A549 (cell line): ENCODE measurements at regions not wholly inside any gene's neighbourhood (a gene's known extent, or its start where the extent isn't known, plus 50 kb on each side); places are given as distances from the start of the nearest gene placed in this dataset.

ENCODE experiments used
- ATAC-seq, 2 experiments: fragments of 200-7000 bp in 1 of 2; fragments of >200 bp in 1 of 2; cut with Nextera tagmentation in 1 of 2; cut with Tn5 transposase in 1 of 2; 3 replicates each; pipeline versions ENCODE4 v1.8.0 to v1.9.1; 2018 to 2020; ENCODE audit warnings: mild to moderate bottlenecking in 1 of 2, moderate library complexity in 1 of 2
- CTCF ChIA-PET: fragments of 300-600 bp; sonication (Branson Sonifier 250); formaldehyde crosslinking; extraction: SDS; loops from one replicate; lab custom pipeline; 2021; ENCODE audit warnings: antibody characterized with exemption, inconsistent platforms; lab: Yijun Ruan, JAX
- POLR2A ChIA-PET: fragments of 350-600 bp; formaldehyde crosslinking; extraction: SDS; loops from one replicate; lab custom pipeline; 2021; ENCODE audit warnings: antibody characterized with exemption, inconsistent platforms; lab: Yijun Ruan, JAX
- DNase-seq, 2 experiments: peaks; one replicate each; pipeline versions ENCODE4 v3.0.0 to v3.0.0-alpha.2; 2011 to 2016; ENCODE audit warnings: low read depth in 1 of 2, low spot score in 1 of 2
- FAIRE-seq: peaks from 2 replicates; lab custom pipeline; 2011; peaks lifted over from hg19 to GRCh38; lab: Jason Lieb, UNC
- H3K27ac ChIP-seq, 2 experiments: fragments of >200 bp; sonication (Bioruptor Twin); formaldehyde crosslinking; 3 replicates each; pipeline ENCODE4 v1.5.1; 2016 to 2017
- H3K4me1 ChIP-seq: fragments of >200 bp; sonication (Bioruptor Twin); formaldehyde crosslinking; 3 replicates; pipeline ENCODE4 v1.6.1; 2016
- H3K4me2 ChIP-seq: fragments of >200 bp; sonication (Bioruptor Twin); formaldehyde crosslinking; 3 replicates; pipeline ENCODE4 v1.6.1; 2016
- H3K4me3 ChIP-seq: fragments of >200 bp; sonication (Bioruptor Twin); formaldehyde crosslinking; 3 replicates; pipeline ENCODE4 v1.5.1; 2016
- H3K9me3 ChIP-seq: fragments of >200 bp; sonication (Bioruptor Twin); formaldehyde crosslinking; 3 replicates; pipeline ENCODE4 v1.6.1; 2016
- BCL3 ChIP-seq: fragments of >200 bp; sonication (Bioruptor Twin); formaldehyde crosslinking; IDR thresholded peaks from 3 replicates; pipeline ENCODE4 v1.6.1; 2016
- CBX2 ChIP-seq: fragments of 200-600 bp; sonication (generic); IDR thresholded peaks from 2 replicates; pipeline ENCODE4 v1.6.1; 2016; ENCODE audit warnings: low read depth, mild to moderate bottlenecking, borderline replicate concordance
- CHD4 ChIP-seq: fragments of 200-600 bp; sonication (generic); IDR thresholded peaks from 2 replicates; pipeline ENCODE4 v1.6.1; 2016; ENCODE audit warnings: antibody characterized with exemption, mild to moderate bottlenecking, borderline replicate concordance
- FOSL2 ChIP-seq, 2 experiments: fragments of 450-650 bp in 1 of 2; fragments of >200 bp in 1 of 2; sonication (Bioruptor Twin) in 1 of 2; formaldehyde crosslinking; IDR thresholded peaks; 2 replicates each; pipeline versions ENCODE4 v1.5.0 to v1.6.1; 2016 to 2020; ENCODE audit warnings: mild to moderate bottlenecking in 1 of 2, moderate library complexity in 1 of 2
- GATA3 ChIP-seq: IDR thresholded peaks from 2 replicates; pipeline ENCODE4 v1.6.1; 2012; ENCODE audit warnings: borderline replicate concordance
- HEYL ChIP-seq: fragments of 250-450 bp; sonication (Bioruptor Pico); IDR thresholded peaks from 2 replicates; pipeline ENCODE4 v1.8.0; 2021; ENCODE audit warnings: mild to moderate bottlenecking, moderate library complexity
- HOXB5 ChIP-seq: fragments of 250-450 bp; sonication (Bioruptor Pico); IDR thresholded peaks from 2 replicates; pipeline ENCODE4 v1.5.0; 2020; ENCODE audit warnings: mild to moderate bottlenecking, moderate library complexity
- JUN ChIP-seq, 2 experiments: fragments of >200 bp; sonication (Bioruptor Twin); formaldehyde crosslinking; IDR thresholded peaks; 2 replicates in 1 of 2; 3 replicates in 1 of 2; pipeline ENCODE4 v1.6.1; 2016 to 2017
- KDM1A ChIP-seq: fragments of 200-600 bp; sonication (generic); IDR thresholded peaks from 2 replicates; pipeline ENCODE4 v1.6.1; 2016; ENCODE audit warnings: low read depth, mild to moderate bottlenecking
- MAFK ChIP-seq: fragments of 450-650 bp; IDR thresholded peaks from 2 replicates; pipeline ENCODE4 v1.6.1; 2014; ENCODE audit not compliant: partially characterized antibody
- POLR2AphosphoS2 ChIP-seq: conservative IDR thresholded peaks from 2 replicates; pipeline ENCODE4 v1.6.1; 2012; ENCODE audit warnings: low read length, improper control_type of control experiment, inconsistent platforms
- RCOR1 ChIP-seq: fragments of 150-350 bp; IDR thresholded peaks from 2 replicates; pipeline ENCODE4 v1.6.1; 2014; ENCODE audit warnings: antibody characterized with exemption, low read length, low read depth
- ZC3H11A ChIP-seq: fragments of 450-650 bp; IDR thresholded peaks from 2 replicates; pipeline ENCODE4 v1.6.1; 2014; ENCODE audit warnings: antibody characterized with exemption, mild to moderate bottlenecking
- ZFP36 ChIP-seq: fragments of 450-650 bp; IDR thresholded peaks from 2 replicates; pipeline ENCODE4 v1.6.1; 2014; ENCODE audit warnings: borderline replicate concordance; ENCODE audit not compliant: partially characterized antibody
- ZNF302 ChIP-seq: fragments of 250-450 bp; sonication (Bioruptor Pico); IDR thresholded peaks from 2 replicates; pipeline ENCODE4 v1.9.0; 2021; ENCODE audit warnings: inconsistent platforms, mild to moderate bottlenecking, moderate library complexity
- WGBS: methylation state at CpG from one replicate; pipeline ENCODE4 v1.1.6; 2017; ENCODE audit errors: missing lambda C conversion rate; 5-methylcytosine and 5-hydroxymethylcytosine counted together
- TF ChIP-seq, protein P1 (sequence below): fragments of 450-650 bp; IDR thresholded peaks from 2 replicates; pipeline ENCODE4 v1.6.1; 2014; ENCODE audit warnings: antibody characterized with exemption
- TF ChIP-seq, protein P2 (sequence below): IDR thresholded peaks from 2 replicates; pipeline ENCODE4 v1.6.1; 2012
- TF ChIP-seq, protein P3 (sequence below): fragments of 200-600 bp; sonication (generic); IDR thresholded peaks from 2 replicates; pipeline ENCODE4 v1.6.1; 2016; ENCODE audit warnings: antibody characterized with exemption, mild to moderate bottlenecking, moderate library complexity

GRCh38 chr18:76223403-76223802 is 271.6 kb downstream of the ZNF516 start:
- Histone ChIP-seq H3K4me1 (no peaks in the 10 kb centered on the region), H3K9me3 (no peaks in the 10 kb centered on the region), H3K4me2 (no peak overlapping the region), H3K27ac (no peak overlapping the region), H3K4me3 (no peak overlapping the region)
- CTCF ChIA-PET: no interaction called here
- no peak for DNase-seq
- ATAC-seq: no peak
- POLR2A ChIA-PET: no interaction called here
- TF ChIP-seq JUN (IDR thresholded peaks at IDR 0.05): no peak
- FAIRE-seq: no peak
- WGBS: 50% methylated on average over 5 of the region's 8 CpGs

- WGBS: 3% methylated on average over 7 of the region's 8 CpGs
- H3K4me1 ChIP-seq: no peaks in the 10 kb centered on the region
- H3K9me3 ChIP-seq: no peaks in the 10 kb centered on the region
- TF ChIP-seq HOXB5 (CRISPR knock-in tag): no peak
- TF ChIP-seq, all 56 proteins: peak for 0
- no peak overlapping the region for H3K4me2 ChIP-seq
- no peak for ATAC-seq
- DNase-seq: no peak
- no peak for FAIRE-seq
- H3K4me3 ChIP-seq: no peak overlapping the region
- ChIA-PET CTCF (no interaction called here), POLR2A (no interaction called here)
- H3K27ac ChIP-seq: no peak overlapping the region
Measured at GRCh38 chr18:76219023-76219422, 276.0 kb downstream of the ZNF516 start.

GRCh38 chr18:76216096-76216495 is 278.9 kb downstream of the ZNF516 start:
- no peak overlapping the region for H3K4me2 ChIP-seq
- ATAC-seq (no peak), DNase-seq (no peak), FAIRE-seq (no peak)
- ChIA-PET POLR2A (no interaction called here), CTCF (no interaction called here)
- no peak overlapping the region for H3K4me3 ChIP-seq
- H3K4me1 ChIP-seq: no peaks in the 10 kb centered on the region
- no peak overlapping the region for H3K27ac ChIP-seq
- H3K9me3 ChIP-seq: no peaks in the 10 kb centered on the region
- 0% methylated on average over 1 of the region's 1 CpG for WGBS
- TF ChIP-seq MAFK (peak; percentile 74), KDM1A (no peak)
- TF ChIP-seq, all 56 proteins: peak for 1

DNA sequence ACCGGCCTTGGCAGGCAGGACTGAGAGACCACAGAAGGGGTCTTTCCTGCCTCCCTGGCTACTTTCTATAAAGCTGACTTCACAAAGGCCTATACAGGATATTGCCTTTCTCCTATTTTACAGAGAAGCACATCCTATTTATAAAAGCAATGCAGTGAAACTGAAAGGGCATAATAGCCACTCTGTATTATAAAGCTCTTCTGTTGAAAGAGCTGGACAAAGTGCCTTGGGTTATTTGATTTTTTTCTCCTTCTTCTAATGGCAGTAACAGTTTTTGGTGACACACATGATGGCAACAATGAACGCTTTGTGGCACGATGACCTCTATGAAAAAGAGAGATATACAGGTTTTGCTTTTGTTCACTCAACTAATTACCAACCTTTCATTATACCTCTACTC is 281.1 kb downstream of the ZNF516 start:
- TF ChIP-seq CHD4 (no peak), POLR2AphosphoS2 (no peak), CBX2 (no peak), ZC3H11A (no peak), KDM1A (no peak), HEYL (CRISPR knock-in tag) (no peak), ZNF302 (CRISPR knock-in tag) (no peak), BCL3 (no peak), FOSL2 (IDR thresholded peaks at IDR 0.05) (no peak), FOSL2 (CRISPR knock-in tag; IDR thresholded peaks at IDR 0.05) (no peak), GATA3 (no peak), ZFP36 (no peak), RCOR1 (no peak), MAFK (no peak)
- TF ChIP-seq, protein P1, sequence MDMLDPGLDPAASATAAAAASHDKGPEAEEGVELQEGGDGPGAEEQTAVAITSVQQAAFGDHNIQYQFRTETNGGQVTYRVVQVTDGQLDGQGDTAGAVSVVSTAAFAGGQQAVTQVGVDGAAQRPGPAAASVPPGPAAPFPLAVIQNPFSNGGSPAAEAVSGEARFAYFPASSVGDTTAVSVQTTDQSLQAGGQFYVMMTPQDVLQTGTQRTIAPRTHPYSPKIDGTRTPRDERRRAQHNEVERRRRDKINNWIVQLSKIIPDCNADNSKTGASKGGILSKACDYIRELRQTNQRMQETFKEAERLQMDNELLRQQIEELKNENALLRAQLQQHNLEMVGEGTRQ: no peak
- TF ChIP-seq, protein P2, sequence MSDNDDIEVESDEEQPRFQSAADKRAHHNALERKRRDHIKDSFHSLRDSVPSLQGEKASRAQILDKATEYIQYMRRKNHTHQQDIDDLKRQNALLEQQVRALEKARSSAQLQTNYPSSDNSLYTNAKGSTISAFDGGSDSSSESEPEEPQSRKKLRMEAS: no peak
- TF ChIP-seq, protein P3, sequence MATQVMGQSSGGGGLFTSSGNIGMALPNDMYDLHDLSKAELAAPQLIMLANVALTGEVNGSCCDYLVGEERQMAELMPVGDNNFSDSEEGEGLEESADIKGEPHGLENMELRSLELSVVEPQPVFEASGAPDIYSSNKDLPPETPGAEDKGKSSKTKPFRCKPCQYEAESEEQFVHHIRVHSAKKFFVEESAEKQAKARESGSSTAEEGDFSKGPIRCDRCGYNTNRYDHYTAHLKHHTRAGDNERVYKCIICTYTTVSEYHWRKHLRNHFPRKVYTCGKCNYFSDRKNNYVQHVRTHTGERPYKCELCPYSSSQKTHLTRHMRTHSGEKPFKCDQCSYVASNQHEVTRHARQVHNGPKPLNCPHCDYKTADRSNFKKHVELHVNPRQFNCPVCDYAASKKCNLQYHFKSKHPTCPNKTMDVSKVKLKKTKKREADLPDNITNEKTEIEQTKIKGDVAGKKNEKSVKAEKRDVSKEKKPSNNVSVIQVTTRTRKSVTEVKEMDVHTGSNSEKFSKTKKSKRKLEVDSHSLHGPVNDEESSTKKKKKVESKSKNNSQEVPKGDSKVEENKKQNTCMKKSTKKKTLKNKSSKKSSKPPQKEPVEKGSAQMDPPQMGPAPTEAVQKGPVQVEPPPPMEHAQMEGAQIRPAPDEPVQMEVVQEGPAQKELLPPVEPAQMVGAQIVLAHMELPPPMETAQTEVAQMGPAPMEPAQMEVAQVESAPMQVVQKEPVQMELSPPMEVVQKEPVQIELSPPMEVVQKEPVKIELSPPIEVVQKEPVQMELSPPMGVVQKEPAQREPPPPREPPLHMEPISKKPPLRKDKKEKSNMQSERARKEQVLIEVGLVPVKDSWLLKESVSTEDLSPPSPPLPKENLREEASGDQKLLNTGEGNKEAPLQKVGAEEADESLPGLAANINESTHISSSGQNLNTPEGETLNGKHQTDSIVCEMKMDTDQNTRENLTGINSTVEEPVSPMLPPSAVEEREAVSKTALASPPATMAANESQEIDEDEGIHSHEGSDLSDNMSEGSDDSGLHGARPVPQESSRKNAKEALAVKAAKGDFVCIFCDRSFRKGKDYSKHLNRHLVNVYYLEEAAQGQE: no peak
- Histone ChIP-seq H3K4me1 (no peaks in the 10 kb centered on the region), H3K4me2 (no peak overlapping the region), H3K4me3 (no peak overlapping the region), H3K27ac (no peak overlapping the region), H3K9me3 (no peaks in the 10 kb centered on the region)
- CTCF ChIA-PET: no interaction called here
- POLR2A ChIA-PET: no interaction called here
- 26% methylated on average over 3 of the region's 3 CpGs for WGBS
- no peak for FAIRE-seq
- no peak for ATAC-seq
- no peak for DNase-seq
